ENCODE measurements at regions not wholly inside any gene's neighbourhood (a gene's known extent, or its start where the extent isn't known, plus 50 kb on each side); places are given as distances from the start of the nearest gene placed in this dataset.
"Not testable (repeated sequence)": the region's sequence is repeated elsewhere in the genome, so short reads cannot be mapped to it uniquely, and the experiment has no call there.

DNA sequence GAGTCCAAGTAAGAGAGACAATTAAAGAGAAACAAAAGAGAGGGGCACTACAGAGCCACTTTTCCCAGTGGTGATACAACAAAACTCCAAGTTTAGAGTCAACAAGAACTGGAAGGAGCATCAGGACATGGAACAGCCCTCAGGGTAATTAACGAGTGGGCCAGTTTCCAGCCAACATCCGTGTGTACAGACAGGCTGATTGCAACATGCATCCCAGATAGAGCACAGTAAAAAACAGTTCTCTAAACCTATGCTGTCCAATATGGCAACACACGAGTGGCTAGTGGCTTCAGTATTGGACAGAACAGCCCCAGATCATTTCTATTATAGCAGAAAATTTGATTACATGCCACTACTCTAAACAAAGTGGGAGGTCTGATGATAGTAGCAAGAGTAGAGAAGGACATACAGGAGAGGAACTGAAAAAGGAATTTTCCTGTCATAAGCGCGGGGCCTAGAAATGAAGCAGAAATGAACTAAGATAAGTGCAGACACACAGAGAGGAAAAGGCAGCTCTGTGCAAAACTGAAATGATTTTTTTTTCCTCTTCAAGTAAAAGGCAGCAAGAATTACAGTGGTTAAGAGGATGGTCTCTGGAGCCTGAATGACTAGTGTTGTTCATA lies 175.6 kb upstream of the CCNG1 start:
- no peak for DNase-seq (ENCODE audit: low read depth in 2 of 2)

DNA sequence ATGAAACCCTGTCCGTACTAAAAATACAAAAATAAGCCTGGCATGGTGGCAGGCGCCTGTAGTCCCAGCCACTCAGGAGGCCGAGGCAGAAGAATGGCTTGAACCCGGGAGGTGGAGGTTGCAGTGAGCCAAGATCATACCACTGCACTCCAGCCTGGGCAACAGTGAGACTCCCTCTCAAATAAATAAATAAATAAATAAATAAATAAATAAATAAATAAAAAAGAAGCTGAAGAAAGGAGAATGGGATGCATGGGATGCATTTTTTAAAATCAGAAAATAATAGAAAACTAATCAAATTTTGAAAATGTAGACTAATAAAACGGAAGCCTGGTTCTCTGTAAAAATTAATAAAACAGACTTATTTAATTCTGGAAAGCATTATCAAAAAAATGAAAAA lies 171.1 kb upstream of the CCNG1 start:
- DNase-seq (ENCODE audit: low read depth in 2 of 2): not testable (repeated sequence)

DNA sequence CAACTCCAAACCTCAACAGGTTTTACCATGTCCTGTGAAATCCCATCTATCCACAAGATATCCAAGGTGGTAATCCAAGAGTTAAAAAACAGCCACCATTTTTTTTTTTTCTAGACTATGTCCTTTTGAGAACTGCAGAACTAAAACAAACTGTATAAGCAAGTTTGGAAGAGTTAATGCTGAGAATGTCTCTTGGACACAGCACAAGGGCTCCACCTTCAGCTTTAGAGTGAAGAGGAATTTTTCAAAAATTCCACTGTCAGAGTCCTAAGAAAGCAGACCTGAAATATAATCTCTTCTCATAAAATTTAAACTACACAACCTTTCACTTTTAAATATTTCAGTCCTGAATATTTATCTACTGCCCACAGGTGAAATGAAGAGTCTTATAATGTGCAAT lies 167.8 kb upstream of the CCNG1 start:
- DNase-seq (ENCODE audit: low read depth in 2 of 2): no peak

DNA sequence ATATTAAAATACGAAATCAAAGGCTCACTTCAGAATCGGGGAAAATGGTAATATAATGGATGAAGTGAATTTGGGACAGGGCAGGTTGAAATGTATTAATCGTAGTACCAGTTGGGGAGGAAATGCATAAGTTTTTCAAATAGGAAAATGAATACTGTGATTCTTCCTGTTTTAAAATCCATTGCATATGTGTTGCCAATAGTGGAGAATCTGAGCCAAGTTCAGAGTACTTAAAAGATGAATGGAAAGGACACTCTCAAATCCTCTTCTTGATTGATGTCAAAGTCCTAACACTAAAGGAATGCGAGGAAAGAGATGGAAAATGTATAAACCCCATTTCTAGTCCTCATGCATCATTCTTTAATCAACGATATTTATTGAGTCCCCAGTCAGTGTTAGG lies 160.9 kb upstream of the CCNG1 start:
- no peak for DNase-seq (ENCODE audit: low read depth in 2 of 2)

DNA sequence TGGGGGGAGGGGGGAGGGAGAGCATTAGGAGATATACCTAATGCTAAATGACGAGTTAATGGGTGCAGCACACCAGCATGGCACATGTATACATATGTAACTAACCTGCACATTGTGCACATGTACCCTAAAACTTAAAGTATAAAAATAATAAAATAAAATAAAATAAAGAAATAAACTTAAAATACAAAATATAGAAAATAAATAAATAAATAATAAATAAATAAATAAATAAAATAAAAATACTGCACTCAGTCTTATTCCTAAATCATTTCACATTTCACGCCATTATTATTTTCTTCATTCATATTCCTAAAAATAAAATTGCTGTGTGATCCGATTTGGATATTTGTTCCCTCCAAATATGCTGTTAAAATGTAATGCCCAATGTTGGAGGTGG lies 156.5 kb upstream of the CCNG1 start:
- DNase-seq (ENCODE audit: low read depth in 2 of 2): not testable (repeated sequence)

DNA sequence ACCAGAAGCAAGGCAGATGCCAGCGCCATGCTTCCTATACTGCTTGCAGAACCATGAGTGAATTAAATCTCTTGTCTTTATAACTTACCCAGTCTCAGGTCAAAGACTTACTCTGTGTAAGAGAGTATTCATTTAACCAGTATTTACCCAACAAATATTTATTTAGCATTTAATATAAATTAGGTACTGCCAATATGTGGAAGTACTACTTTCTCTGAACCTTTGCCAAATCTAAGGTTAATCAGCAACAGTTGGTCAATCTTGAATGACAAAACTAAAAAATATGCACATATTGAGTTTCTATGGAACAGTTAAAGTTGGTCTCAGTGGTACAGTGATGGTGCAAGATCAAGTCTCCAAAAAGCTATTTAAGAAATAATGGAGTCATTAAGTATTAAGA lies 155.9 kb upstream of the CCNG1 start:
- no peak for DNase-seq (ENCODE audit: low read depth in 2 of 2)

DNA sequence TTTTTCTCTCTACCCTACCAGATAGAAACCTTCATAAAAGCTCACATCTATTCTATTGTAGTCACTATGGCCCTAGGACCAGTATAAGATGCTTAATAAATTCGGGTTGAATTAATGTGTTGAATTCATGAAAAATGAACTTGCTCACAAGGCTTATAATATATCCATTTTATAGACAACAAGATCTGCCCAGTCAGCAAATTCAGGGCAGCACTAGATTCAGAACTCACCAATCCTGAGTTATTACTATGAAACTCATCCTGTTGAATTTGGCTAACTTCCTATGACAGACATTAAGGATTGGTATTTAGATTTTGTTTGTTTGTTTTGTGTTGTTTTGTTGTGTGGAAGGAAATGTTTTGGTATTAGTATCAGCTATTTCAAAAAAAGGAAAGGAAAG lies 143.6 kb upstream of the CCNG1 start:
- DNase-seq (ENCODE audit: low read depth in 2 of 2): no peak

DNA sequence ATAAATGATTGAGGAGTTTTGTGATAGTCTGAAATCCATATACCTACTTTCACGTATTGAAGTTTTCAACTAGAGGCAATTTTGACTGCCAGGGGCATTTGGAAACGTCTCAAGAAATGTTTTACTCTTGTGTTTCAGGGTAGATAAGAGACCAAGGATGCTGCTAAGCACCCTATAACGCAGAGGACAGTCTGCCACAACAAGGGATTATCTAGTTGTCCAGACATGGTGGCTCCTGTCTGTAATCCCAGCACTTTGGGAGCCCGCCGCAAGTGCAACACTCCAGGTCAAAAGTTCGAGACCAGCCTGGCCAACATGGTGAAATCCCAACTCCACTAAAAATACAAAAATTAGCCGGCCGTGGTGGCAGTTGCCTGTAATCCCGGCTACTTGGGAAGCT lies 133.7 kb upstream of the CCNG1 start:
- DNase-seq (ENCODE audit: low read depth in 2 of 2): no peak

DNA sequence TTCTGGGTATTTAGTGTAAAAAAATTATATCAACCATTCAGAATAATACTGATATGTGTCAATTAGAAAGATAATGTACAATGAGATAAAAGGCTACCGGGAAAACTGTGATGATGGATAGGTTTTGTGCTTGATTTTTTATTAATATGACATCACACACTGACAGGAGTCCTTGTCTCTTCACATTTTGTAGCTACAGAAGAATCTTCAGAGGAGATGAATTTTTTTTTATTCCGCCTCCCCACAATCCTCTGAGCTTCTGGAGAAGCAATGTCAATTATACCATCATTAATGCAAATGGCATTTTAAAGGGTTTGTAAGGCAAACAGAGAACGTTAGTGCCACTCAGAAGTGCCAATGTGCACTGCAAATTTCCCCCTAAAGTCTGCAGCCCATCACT lies 131.7 kb upstream of the CCNG1 start:
- DNase-seq (ENCODE audit: low read depth in 2 of 2): no peak

DNA sequence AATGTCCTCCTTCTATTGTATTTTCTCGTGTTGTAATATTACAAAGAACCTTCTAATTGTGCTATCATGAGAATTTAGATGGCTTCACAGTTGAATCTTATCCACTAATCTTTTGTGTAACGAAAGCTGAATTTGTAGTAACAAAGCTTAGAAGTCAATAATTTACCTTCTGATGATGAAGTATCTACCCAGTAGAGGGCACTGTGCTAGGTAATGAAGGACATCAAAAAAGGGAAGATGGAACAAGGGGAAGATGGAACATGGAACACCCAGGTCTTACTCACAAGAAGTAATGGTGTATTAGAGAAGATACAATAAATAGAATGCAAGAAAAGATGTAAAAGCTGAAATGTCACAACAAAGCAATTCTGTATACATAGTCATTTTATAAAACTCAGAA lies 131.0 kb upstream of the CCNG1 start:
- no peak for DNase-seq (ENCODE audit: low read depth in 2 of 2)

DNA sequence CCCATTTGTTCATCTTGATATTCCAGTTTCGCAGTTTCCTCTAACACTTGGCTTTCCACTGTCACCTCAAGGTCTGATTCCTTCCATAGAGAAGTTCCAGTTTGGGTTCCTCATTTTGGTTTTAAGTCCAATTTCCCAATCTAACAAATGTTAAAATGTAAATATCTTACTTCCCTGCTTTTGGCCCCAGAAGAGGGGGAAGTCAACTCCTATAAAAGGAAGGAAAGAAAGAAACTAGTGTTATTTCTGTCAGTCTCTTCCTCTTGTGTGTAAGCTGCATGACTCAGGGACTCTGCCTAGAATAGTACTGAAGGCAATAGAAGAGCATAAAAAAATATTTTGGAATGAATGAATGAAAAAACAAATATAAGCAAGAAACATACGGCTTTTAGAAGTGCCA lies 127.5 kb upstream of the CCNG1 start:
- DNase-seq (ENCODE audit: low read depth in 2 of 2): no peak

DNA sequence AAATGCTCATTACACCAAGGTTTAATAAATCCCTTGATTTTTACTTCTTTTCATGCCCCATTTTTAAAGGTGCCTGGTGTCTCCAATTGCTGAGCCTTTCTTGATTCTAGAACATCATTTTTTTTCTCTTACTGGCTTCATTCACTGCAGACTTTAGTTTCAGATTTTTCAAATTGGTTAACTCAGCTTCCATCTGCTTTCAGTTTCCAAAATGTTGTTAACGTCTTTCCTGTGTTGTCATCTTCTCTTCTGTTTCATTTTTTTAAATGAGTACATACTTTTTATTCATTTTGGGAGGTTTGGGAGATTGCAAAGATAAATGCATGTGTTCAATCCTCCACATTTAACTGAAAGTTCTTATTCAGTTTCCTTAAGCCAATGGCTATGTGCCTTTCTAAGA lies 126.4 kb upstream of the CCNG1 start:
- DNase-seq (ENCODE audit: low read depth in 2 of 2): no peak

DNA sequence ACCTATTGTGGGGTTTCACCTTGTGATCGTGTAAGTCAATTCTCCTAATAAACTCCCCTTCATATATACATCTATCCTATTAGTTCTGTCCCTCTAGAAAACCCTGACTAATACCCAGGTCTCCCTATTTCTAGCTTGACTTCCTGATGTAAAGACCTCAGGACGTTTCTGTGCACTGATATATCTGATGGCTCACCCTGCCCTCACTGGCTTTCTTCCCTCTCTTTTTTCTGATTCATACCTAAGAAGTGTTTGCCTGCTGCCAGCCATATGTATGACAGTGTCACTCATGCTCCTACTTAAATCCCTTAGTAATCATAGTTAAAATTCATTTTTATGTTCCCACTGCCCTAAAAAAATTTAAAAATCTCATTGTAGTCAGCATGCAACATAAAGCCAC lies 124.8 kb upstream of the CCNG1 start:
- DNase-seq (ENCODE audit: low read depth in 2 of 2): no peak

DNA sequence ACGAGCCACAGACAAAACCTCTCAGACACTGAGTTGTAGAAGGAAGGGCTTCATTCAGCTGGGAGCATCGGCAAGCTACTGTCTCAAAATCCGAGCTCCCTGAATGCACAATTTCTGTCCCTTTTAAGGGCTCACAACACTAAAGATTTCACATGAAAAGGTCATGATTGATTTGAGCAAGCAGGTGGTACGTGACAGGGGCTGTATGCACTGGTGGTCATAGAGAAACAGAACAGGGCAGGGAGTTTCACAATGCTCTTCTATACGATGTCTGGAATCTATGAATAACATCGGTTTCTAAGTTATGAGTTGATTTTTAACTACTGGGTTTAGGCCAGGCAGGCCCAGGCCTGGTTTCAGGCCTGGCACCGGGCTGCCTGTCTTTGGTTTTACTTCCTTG lies 124.3 kb upstream of the CCNG1 start:
- DNase-seq (ENCODE audit: low read depth in 2 of 2): not testable (repeated sequence)

DNA sequence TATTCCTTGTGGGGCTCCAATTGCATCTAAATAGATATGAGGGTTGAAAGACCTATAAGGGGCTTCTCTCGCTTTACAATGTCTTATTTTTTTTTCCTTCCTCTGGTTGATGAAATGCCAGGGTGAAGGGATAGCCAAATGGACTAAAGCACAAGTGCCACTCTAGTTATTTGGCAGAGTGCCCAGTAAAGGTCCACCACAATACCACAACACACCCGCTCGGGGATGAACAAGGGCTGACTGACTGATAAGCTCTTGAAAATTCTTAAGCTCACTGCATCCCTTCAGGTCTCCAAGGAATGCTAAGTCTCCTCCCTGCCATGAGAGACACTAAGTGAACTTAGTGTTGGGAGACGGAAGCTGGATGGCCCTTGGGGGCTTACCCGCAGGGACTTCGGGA lies 121.0 kb upstream of the CCNG1 start:
- not testable (repeated sequence) for DNase-seq (ENCODE audit: low read depth in 2 of 2)

DNA sequence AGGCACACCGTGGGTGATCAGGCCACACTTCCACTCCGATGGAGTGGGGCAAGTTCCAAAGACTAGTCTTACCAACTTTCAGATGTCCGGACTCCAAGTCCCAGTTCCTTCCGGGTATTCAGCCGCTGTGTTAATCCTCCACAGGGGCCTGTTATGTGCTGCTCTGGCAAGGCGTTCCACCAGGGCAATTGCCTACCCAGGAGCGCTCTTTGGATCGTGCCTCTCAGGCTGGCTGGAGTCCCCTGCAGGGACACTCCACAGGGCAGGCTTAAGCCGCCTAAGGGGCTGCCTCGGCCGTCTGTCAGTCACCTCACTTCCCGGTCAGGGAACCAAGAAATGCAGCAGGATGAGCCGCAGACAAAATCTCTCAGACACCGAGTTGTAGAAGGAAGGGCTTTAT lies 118.7 kb upstream of the CCNG1 start:
- no peak for DNase-seq (ENCODE audit: low read depth in 2 of 2)

DNA sequence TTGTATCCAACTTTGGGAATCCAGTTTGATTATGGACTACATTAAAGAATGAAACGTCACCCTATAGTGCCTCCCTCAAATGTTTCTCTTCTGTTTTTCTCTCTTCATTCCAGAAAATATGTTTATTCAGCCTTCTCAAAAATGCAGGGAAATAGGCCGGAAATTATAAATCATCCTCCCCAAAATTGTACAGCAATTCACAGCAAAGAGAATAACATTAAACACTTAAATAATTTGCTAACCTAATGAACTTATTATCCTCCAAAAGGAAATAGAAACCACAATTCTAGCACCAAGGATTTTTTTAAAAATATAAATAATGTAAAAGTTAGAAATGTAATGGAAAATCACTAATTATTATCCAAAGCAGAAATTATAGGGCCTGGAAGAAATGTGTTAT lies 115.9 kb upstream of the CCNG1 start:
- DNase-seq (ENCODE audit: low read depth in 2 of 2): no peak

DNA sequence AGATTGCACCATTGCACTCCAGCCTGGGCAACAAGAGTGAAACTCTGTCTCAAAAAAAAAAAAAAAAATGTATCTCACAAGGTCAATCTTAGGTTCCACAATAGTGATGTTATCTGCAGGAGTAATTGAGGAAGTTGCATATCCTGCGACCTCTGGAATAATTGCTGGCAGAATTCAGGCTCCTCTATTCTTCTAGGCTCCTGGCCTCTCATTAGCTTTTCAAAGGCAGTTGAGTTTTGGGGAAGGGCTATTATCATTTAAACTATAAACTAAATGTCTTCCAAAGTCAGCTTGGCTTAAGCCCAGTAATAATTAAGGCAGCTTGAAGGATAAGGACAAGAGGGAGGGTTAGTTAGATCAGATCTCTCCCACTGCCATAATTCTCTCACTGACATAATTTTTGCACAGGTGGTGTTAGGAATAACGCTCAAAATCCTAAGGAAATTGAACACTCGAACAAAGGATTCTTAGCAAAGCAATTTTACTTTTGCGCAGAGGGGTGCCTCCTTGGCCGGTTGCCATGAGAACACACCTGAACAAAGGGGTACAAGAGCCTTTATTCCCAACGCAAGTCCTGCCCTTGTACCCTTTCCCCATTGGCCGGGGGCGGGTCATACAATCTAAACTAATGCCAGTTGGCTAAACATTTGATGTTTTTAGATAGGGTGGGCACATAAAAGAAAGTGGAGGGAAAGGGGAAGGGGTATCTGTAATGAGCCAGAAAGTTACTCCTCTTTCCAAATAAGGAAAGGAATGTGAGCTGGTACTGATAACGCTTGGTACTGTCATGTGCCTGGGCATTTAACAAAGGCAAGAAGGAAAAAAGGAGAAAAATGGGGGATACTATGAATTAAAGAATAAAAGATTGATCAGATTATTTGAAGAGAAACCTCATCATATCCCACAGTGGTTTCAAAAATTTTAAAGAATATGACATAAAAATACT lies 106.4 kb upstream of the CCNG1 start:
- no peak for DNase-seq (ENCODE audit: low read depth in 2 of 2)

DNA sequence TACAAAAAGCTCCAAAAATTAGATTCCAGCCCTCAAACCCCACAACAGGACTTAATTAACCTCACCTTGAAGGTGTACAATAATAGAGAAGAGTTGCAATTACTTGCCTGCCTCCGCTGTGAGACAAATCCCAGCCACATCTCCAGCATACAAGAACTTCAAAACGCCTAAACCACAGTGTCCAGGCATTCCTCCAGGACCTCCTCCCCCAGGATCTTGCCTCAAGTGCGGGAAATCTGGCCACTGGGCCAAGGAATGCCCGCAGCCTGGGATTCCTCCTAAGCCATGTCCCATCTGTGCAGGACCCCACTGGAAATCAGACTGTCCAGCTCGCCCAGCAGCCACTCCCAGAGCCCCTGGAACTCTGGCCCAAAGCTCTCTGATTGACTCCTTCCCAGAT lies 101.3 kb upstream of the CCNG1 start:
- not testable (repeated sequence) for DNase-seq (ENCODE audit: low read depth in 2 of 2)

DNA sequence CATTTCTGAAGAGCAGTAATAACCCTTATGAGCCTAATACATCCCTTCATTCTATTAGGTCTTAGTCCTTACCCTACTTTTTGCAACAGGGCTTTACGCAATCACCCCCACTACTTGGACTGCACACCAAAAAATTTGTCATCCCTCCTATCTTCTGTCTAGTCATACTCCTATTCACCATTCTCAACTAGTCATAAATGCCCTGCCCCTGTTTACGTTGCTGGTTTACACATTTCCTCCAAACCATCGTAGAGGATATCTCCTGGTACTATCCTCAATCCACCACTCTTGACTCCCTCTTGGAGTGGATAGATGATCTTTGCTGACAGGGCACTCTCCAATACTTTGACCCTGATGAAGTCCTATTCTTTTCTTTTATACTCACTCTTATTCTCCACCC lies 98.2 kb upstream of the CCNG1 start:
- no peak for DNase-seq (ENCODE audit: low read depth in 2 of 2)

DNA sequence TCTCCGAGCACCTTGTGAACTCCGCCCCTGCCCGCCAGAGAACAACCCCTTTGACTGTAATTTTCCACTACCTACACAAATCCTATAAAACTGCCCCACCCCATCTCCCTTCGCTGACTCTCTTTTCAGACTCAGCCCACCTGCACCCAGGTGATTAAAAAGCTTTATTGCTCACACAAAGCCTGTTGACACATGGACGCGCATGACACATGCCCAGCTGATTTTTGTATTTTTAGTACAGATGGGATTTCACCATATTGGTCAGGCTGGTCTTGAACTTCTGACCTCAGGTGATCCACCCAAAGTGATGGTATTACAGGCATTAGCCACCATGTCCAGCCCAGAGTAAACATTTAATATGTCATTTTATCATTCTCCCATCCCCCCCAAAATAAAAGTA lies 97.0 kb upstream of the CCNG1 start:
- not testable (repeated sequence) for DNase-seq (ENCODE audit: low read depth in 2 of 2)

DNA sequence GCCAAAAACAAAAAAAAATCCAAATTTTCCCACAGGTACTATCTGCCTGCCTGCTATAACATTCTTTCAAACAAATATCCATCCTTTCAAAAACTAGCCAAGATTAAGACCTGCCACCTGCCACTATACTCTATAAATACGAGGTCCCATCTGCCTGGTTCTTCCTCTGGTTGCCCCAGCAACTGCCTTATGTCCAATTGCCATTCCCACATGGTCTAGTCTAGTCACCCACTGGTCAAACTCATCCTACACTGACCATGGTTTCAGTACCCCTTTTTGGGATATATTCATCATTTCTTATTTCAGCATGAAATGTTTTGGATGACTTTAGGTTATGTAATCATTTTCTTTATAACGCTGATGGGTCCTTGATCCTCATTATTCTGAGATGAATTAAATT lies 95.1 kb upstream of the CCNG1 start:
- no peak for DNase-seq (ENCODE audit: low read depth in 2 of 2)

DNA sequence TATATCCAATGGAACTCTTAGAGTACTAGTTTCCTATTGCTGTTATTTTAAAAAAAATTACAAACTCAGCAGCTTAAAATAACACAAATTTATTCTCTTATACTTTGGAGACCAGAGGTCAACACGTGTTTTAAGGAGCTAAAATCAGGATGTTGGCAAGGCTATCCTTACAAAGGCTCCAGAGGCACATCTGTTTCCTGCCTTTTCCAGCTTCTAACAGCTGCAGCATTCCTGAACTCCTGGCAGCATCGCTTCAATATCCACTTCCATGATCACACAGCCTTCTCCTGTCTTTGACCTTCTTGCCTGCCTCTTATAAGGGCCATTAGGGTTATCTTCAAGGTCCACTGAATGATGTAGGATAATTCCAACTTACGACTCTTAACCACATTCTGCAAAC lies 92.2 kb upstream of the CCNG1 start:
- no peak for DNase-seq (ENCODE audit: low read depth in 2 of 2)

All from activated CD8-positive, alpha-beta memory T cell treated with anti-CD3 and anti-CD28 coated beads for 4 hours (primary cell).